SK-N-SH treated with all-trans-retinoic acid at 6 μM for 48 hours (cell line): ENCODE measurements at regions not wholly inside any gene's neighbourhood (a gene's known extent, or its start where the extent isn't known, plus 50 kb on each side); places are given as distances from the start of the nearest gene placed in this dataset.

ENCODE experiments used
- ARNTL ChIP-seq: fragments of 450-650 bp; formaldehyde crosslinking; IDR thresholded peaks from 2 replicates; pipeline ENCODE4 v1.5.0; 2020; ENCODE audit warnings: low read depth, mild to moderate bottlenecking, moderate library complexity, borderline replicate concordance
- BACH2 ChIP-seq: fragments of 250-450 bp; sonication (Bioruptor Pico); IDR thresholded peaks from 2 replicates; pipeline ENCODE4 v1.9.0; 2021; ENCODE audit warnings: mild to moderate bottlenecking, borderline replicate concordance
- CSDC2 ChIP-seq: fragments of 250-450 bp; sonication (Bioruptor Pico); IDR thresholded peaks from 2 replicates; pipeline ENCODE4 v1.5.0; 2020; ENCODE audit warnings: mild to moderate bottlenecking, moderate library complexity
- PATZ1 ChIP-seq: fragments of 250-450 bp; sonication (Bioruptor Pico); IDR thresholded peaks from 2 replicates; pipeline ENCODE4 v1.8.0; 2020; ENCODE audit warnings: mild to moderate bottlenecking, moderate library complexity, borderline replicate concordance
- RARB ChIP-seq: fragments of 250-450 bp; sonication (Bioruptor Pico); IDR thresholded peaks from 2 replicates; pipeline ENCODE4 v1.8.0; 2021; ENCODE audit warnings: mild to moderate bottlenecking, moderate library complexity
- TCF4 ChIP-seq: fragments of 250-450 bp; sonication (Bioruptor Pico); IDR thresholded peaks from 2 replicates; pipeline ENCODE4 v1.8.0; 2021; ENCODE audit warnings: mild to moderate bottlenecking, moderate library complexity, borderline replicate concordance
- ZC3H10 ChIP-seq: fragments of 250-450 bp; sonication (Bioruptor Pico); IDR thresholded peaks from 2 replicates; pipeline ENCODE4 v1.5.1; 2021; ENCODE audit warnings: mild to moderate bottlenecking, moderate library complexity
- ZNF8 ChIP-seq: fragments of 450-650 bp; formaldehyde crosslinking; IDR thresholded peaks from 2 replicates; pipeline ENCODE4 v1.5.0; 2020; ENCODE audit warnings: mild to moderate bottlenecking, moderate library complexity
- TF ChIP-seq, protein P1 (sequence below): fragments of 250-450 bp; sonication (Bioruptor Pico); IDR thresholded peaks from 2 replicates; pipeline ENCODE4 v1.8.0; 2021; ENCODE audit warnings: low read depth, mild to moderate bottlenecking, moderate library complexity, borderline replicate concordance
- TF ChIP-seq, protein P2 (sequence below): fragments of 250-450 bp; sonication (Bioruptor Pico); IDR thresholded peaks from 2 replicates; pipeline ENCODE4 v1.5.1; 2021; ENCODE audit warnings: mild to moderate bottlenecking, moderate library complexity

DNA sequence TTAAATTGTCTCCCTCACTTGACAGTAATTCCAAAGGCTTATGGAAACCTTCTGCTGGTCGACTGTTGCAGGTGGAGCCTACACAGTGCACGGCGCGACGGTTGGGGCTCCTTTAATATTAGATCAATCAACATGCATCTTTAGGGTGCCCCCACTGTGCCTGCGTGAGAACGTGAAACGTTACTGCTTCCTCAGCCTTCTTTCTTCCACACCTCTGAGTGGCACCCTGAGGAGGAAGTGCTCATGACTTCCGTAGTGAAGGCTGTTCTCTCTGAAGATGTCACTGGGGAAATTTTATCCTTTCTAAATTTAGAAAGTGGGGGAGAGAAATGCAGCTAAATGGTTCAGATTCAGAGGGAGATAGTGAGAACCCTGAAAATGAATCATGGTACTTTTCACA, 184.0 kb upstream of the ZFP42 start:
- TF ChIP-seq RARB (CRISPR knock-in tag): no peak
- TF ChIP-seq TCF4 (CRISPR knock-in tag): no peak
- TF ChIP-seq ZNF8 (CRISPR knock-in tag): no peak
- no peak for TF ChIP-seq PATZ1
- TF ChIP-seq, protein P1, sequence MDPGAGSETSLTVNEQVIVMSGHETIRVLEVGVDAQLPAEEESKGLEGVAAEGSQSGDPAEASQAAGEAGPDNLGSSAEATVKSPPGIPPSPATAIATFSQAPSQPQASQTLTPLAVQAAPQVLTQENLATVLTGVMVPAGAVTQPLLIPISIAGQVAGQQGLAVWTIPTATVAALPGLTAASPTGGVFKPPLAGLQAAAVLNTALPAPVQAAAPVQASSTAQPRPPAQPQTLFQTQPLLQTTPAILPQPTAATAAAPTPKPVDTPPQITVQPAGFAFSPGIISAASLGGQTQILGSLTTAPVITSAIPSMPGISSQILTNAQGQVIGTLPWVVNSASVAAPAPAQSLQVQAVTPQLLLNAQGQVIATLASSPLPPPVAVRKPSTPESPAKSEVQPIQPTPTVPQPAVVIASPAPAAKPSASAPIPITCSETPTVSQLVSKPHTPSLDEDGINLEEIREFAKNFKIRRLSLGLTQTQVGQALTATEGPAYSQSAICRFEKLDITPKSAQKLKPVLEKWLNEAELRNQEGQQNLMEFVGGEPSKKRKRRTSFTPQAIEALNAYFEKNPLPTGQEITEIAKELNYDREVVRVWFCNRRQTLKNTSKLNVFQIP (CRISPR knock-in tag): no peak
- TF ChIP-seq, protein P2, sequence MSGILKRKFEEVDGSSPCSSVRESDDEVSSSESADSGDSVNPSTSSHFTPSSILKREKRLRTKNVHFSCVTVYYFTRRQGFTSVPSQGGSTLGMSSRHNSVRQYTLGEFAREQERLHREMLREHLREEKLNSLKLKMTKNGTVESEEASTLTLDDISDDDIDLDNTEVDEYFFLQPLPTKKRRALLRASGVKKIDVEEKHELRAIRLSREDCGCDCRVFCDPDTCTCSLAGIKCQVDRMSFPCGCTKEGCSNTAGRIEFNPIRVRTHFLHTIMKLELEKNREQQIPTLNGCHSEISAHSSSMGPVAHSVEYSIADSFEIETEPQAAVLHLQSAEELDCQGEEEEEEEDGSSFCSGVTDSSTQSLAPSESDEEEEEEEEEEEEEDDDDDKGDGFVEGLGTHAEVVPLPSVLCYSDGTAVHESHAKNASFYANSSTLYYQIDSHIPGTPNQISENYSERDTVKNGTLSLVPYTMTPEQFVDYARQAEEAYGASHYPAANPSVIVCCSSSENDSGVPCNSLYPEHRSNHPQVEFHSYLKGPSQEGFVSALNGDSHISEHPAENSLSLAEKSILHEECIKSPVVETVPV (CRISPR knock-in tag): no peak
- TF ChIP-seq CSDC2 (CRISPR knock-in tag): no peak
- TF ChIP-seq ARNTL (CRISPR knock-in tag): no peak
- no peak for TF ChIP-seq BACH2 (CRISPR knock-in tag)
- TF ChIP-seq ZC3H10 (CRISPR knock-in tag): no peak
